Urinary bladder (tissue), 3 donors: ENCODE measurements at regions not wholly inside any gene's neighbourhood (a gene's known extent, or its start where the extent isn't known, plus 50 kb on each side); places are given as distances from the start of the nearest gene placed in this dataset.
"Not testable (repeated sequence)": the region's sequence is repeated elsewhere in the genome, so short reads cannot be mapped to it uniquely, and the experiment has no call there.

ENCODE experiments used
- DNase-seq: peaks from one replicate; pipeline ENCODE4 v3.0.0-alpha.2; 2015; ENCODE audit errors: extremely low spot score
- H3K27ac ChIP-seq: one replicate; pipeline ENCODE4 v1.5.1; 2013; ENCODE audit warnings: low read depth, mild to moderate bottlenecking, moderate library complexity
- H3K36me3 ChIP-seq: one replicate; pipeline ENCODE4 v1.6.1; 2013; ENCODE audit warnings: mild to moderate bottlenecking, moderate library complexity; ENCODE audit not compliant: insufficient read depth
- H3K4me1 ChIP-seq: one replicate; pipeline ENCODE4 v1.6.1; 2013; ENCODE audit warnings: mild to moderate bottlenecking, moderate library complexity; ENCODE audit not compliant: insufficient read depth
- H3K4me3 ChIP-seq: one replicate; pipeline ENCODE4 v1.5.1; 2013; ENCODE audit warnings: low read depth, low read length
- WGBS: extraction: QIAGEN DNeasy Blood & Tissue Kit; methylation state at CpG from one replicate; pipeline ENCODE4 v1.1.7; 2013; 5-methylcytosine and 5-hydroxymethylcytosine counted together
- donor health status: healthy with polysubstance abuse.
- donor health status: healthy.

DNA sequence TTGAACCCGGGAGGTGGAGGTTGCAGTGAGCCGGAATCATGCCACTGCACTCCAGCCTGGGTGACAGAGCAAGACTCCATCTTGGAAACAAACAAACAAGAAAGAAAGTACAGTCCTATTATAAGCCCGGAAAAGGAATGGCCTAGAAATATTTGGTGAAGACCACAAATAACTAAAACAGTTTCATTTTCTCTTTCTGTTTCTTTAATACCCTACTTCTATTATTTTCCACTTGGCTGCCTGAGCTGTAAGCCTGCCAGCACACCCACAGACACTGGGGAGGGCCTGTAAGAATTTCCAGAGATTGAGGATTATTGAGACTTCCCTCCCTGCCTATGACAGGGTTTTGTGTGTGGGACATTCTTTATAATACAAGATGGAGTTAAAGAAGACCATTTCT lies 188.0 kb upstream of the DCC start:
- 86% methylated on average over 3 of the region's 3 CpGs for WGBS
- no peak overlapping the region for H3K27ac ChIP-seq
- DNase-seq: no peak
- H3K36me3 ChIP-seq: no peaks in the 10 kb centered on the region
- no peak overlapping the region for H3K4me3 ChIP-seq
- H3K4me1 ChIP-seq: no peaks in the 10 kb centered on the region

DNA sequence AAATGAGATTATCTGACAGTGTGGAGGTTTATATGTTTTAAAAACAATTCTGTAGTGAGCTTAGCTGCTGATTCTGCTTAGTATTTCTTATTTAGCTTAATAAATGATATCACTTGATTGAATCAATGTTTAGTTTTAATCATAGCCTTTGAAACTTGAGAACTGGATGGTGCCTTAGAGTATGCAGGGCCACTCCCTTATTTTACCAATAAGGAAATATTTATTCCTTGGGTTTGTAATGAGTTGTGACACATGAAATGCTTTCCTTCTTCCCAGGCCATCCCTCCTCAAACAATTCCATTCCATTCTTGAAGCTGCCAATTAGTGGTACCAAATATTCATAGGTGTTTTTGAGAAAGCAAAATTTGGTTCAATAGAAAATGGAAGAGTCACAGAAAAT lies 183.8 kb upstream of the DCC start:
- H3K27ac ChIP-seq: no peak overlapping the region
- no peaks in the 10 kb centered on the region for H3K4me1 ChIP-seq
- no peak overlapping the region for H3K4me3 ChIP-seq
- H3K36me3 ChIP-seq: no peaks in the 10 kb centered on the region
- DNase-seq: no peak

- DNase-seq: no peak
- Histone ChIP-seq H3K36me3 (no peaks in the 10 kb centered on the region), H3K4me1 (no peaks in the 10 kb centered on the region), H3K27ac (no peak overlapping the region), H3K4me3 (no peak overlapping the region)
- WGBS: 71% methylated on average over 2 of the region's 2 CpGs
Measured at GRCh38 chr18:52160636-52161035, 179.4 kb upstream of the DCC start.

- no peak for DNase-seq
- 93% methylated on average over 1 of the region's 1 CpG for WGBS
- H3K36me3 ChIP-seq: no peaks in the 10 kb centered on the region
Measured at GRCh38 chr18:52163478-52163877, 176.5 kb upstream of the DCC start.

GRCh38 chr18:52168131-52168530 lies 171.9 kb upstream of the DCC start:
- H3K27ac ChIP-seq, H3K4me1 ChIP-seq, DNase-seq, H3K36me3 ChIP-seq, H3K4me3 ChIP-seq: not testable (repeated sequence)
- WGBS: 67% methylated on average over 3 of the region's 3 CpGs

More at GRCh38 chr18:52163478-52163877, 176.5 kb upstream of the DCC start:
- Histone ChIP-seq H3K4me3 (no peak overlapping the region), H3K27ac (no peak overlapping the region), H3K4me1 (no peaks in the 10 kb centered on the region)

GRCh38 chr18:52174220-52174619 lies 165.8 kb upstream of the DCC start:
- no peak for DNase-seq
- WGBS: 89% methylated on average over 1 of the region's 1 CpG
- Histone ChIP-seq H3K4me3 (no peak overlapping the region), H3K4me1 (no peaks in the 10 kb centered on the region), H3K36me3 (no peaks in the 10 kb centered on the region), H3K27ac (no peak overlapping the region)

GRCh38 chr18:52175406-52175805 lies 164.6 kb upstream of the DCC start:
- 75% methylated on average over 1 of the region's 1 CpG for WGBS
- no peaks in the 10 kb centered on the region for H3K36me3 ChIP-seq
- H3K27ac ChIP-seq: no peak overlapping the region
- H3K4me1 ChIP-seq: no peaks in the 10 kb centered on the region
- no peak overlapping the region for H3K4me3 ChIP-seq
- no peak for DNase-seq

- WGBS: 89% methylated on average over 2 of the region's 2 CpGs
- DNase-seq: no peak
- no peaks in the 10 kb centered on the region for H3K4me1 ChIP-seq
- H3K27ac ChIP-seq: no peak overlapping the region
- no peak overlapping the region for H3K4me3 ChIP-seq
- H3K36me3 ChIP-seq: no peaks in the 10 kb centered on the region
Measured at GRCh38 chr18:52183107-52183506, 156.9 kb upstream of the DCC start.

- no peaks in the 10 kb centered on the region for H3K36me3 ChIP-seq
- no peak overlapping the region for H3K27ac ChIP-seq
- no peak for DNase-seq
- H3K4me1 ChIP-seq: no peaks in the 10 kb centered on the region
- 74% methylated on average over 3 of the region's 3 CpGs for WGBS
- no peak overlapping the region for H3K4me3 ChIP-seq
Measured at GRCh38 chr18:52190195-52190594, 149.8 kb upstream of the DCC start.

GRCh38 chr18:52190631-52191030 lies 149.4 kb upstream of the DCC start:
- Histone ChIP-seq H3K4me3 (no peak overlapping the region), H3K4me1 (no peaks in the 10 kb centered on the region), H3K27ac (no peak overlapping the region), H3K36me3 (no peaks in the 10 kb centered on the region)
- no peak for DNase-seq
- 65% methylated on average over 5 of the region's 5 CpGs for WGBS

DNA sequence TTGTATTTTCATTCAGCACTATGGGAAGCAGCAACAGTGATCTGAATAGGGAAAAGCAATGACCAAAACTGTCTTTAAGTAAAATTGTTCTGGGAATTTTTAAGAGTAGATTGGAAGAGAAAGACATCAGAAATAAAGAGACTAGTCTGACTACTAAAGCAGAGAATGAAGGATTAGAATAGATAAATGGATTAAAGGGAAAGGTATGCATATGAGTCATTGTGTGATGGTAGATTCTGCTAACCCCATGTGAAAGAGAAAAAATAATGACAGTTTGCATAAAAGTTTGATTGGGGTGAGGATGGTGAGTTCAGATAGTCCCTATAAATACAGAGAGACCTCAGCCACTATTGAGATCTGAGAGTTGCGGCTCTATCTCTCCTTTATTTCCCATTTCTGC lies 139.6 kb upstream of the DCC start:
- H3K27ac ChIP-seq: no peak overlapping the region
- no peaks in the 10 kb centered on the region for H3K36me3 ChIP-seq
- no peak for DNase-seq
- 92% methylated on average over 1 of the region's 1 CpG for WGBS
- no peak overlapping the region for H3K4me3 ChIP-seq
- H3K4me1 ChIP-seq: no peaks in the 10 kb centered on the region

DNA sequence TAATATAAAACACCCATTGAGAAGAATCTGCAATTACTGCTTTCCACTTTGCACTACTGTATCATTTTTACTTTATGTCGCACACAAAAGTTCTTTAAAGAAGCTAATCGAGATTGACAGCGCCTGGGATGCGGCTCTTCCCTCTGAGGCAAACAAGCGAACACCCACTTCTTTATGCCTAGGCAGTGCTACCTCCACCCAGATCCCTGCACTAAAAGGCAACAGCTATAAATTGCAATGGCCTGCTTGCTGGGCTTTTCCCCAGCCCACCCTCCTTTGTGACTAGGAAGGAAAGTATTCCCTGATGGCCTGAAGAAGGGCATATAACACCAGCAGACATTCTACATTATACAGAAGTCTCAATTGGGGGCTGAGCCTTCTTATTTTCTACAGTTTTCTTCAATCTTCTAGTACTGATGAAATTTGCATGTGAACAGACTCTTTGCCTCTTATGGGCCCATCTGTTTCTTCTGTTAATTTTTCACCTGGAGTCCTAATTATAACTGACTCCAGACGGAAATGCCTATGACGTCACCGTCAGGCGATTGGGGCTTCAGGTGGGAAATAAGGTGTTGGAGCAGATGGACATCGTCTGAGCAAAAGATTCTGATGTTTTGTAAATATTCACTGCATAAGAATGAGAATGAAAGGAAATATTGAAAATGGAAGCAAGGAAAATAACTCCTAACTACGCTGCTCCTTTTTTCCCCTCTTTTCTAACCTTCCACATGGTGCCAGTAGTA lies 138.9 kb upstream of the DCC start:
- DNase-seq: no peak
- Histone ChIP-seq H3K4me1 (no peaks in the 10 kb centered on the region), H3K27ac (no peak overlapping the region), H3K4me3 (no peak overlapping the region), H3K36me3 (no peaks in the 10 kb centered on the region)
- WGBS: 83% methylated on average over 11 of the region's 11 CpGs

DNA sequence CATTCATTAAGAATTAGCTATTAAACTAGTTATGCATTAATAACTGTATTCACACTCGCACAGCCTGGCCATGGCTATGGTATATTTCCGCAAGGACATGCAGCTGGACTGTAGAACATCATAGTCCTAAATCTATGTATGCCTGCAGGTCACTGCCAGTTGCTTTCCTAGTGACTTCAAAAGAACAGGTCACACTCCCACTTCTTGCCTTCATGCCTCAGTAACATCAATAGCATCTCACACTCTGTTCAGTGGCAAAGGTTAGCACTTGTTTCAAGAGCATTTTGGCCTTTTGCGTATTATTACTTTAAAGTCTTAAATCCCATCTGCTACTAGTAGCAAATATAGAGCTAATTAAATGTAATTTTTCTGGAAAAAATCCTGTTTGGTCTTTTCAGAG lies 131.4 kb upstream of the DCC start:
- Histone ChIP-seq H3K4me3 (no peak overlapping the region), H3K36me3 (no peaks in the 10 kb centered on the region), H3K27ac (no peak overlapping the region), H3K4me1 (no peaks in the 10 kb centered on the region)
- no peak for DNase-seq
- WGBS: 94% methylated on average over 3 of the region's 3 CpGs

GRCh38 chr18:52216109-52216508 lies 123.9 kb upstream of the DCC start:
- Histone ChIP-seq H3K4me3 (no peak overlapping the region), H3K36me3 (no peaks in the 10 kb centered on the region), H3K27ac (no peak overlapping the region), H3K4me1 (no peaks in the 10 kb centered on the region)
- no peak for DNase-seq

- Histone ChIP-seq H3K36me3 (no peaks in the 10 kb centered on the region), H3K27ac (no peak overlapping the region), H3K4me1 (no peaks in the 10 kb centered on the region), H3K4me3 (no peak overlapping the region)
- DNase-seq: no peak
- 48% methylated on average over 1 of the region's 1 CpG for WGBS
Measured at GRCh38 chr18:52216666-52217065, 123.3 kb upstream of the DCC start.
